ENCODE measurements at regions not wholly inside any gene's neighbourhood (a gene's known extent, or its start where the extent isn't known, plus 50 kb on each side); places are given as distances from the start of the nearest gene placed in this dataset.

GRCh38 chr9:107198718-107199117 is 84.4 kb upstream of the RAD23B start:
- no peaks in the 10 kb centered on the region for H3K36me3 Mint-ChIP-seq
- DNase-seq (ENCODE audit: low spot score in 2 of 2) (no peak), ATAC-seq (no peak)
- H3K27ac Mint-ChIP-seq = no peak overlapping the region
- no peak overlapping the region for H3K4me3 Mint-ChIP-seq
- peaks cover 3% of the 10 kb centered on the region for H3K9me3 Mint-ChIP-seq
- H3K4me1 Mint-ChIP-seq = no peaks in the 10 kb centered on the region

GRCh38 chr9:107208121-107208520 is 75.0 kb upstream of the RAD23B start:
- Mint-ChIP-seq H3K27ac (no peak overlapping the region), H3K4me1 (peaks cover 10% of the 10 kb centered on the region), H3K4me3 (no peak overlapping the region), H3K36me3 (no peaks in the 10 kb centered on the region), H3K9me3 (no peaks in the 10 kb centered on the region)
- ATAC-seq (peak; percentile 87), DNase-seq (ENCODE audit: low spot score in 2 of 2) (no peak)

GRCh38 chr9:107210775-107211174 is 72.3 kb upstream of the RAD23B start:
- no peaks in the 10 kb centered on the region for H3K36me3 Mint-ChIP-seq
- H3K4me1 Mint-ChIP-seq = peaks cover 20% of the 10 kb centered on the region
- DNase-seq (ENCODE audit: low spot score in 2 of 2) = no peak
- H3K9me3 Mint-ChIP-seq = no peaks in the 10 kb centered on the region
- no peak overlapping the region for H3K4me3 Mint-ChIP-seq
- H3K27ac Mint-ChIP-seq = no peak overlapping the region
- ATAC-seq = no peak

GRCh38 chr9:107211284-107211923 is 71.7 kb upstream of the RAD23B start:
- no peak for DNase-seq (ENCODE audit: low spot score in 2 of 2)
- no peak overlapping the region for H3K27ac Mint-ChIP-seq
- no peak overlapping the region for H3K4me3 Mint-ChIP-seq
- H3K36me3 Mint-ChIP-seq = no peaks in the 10 kb centered on the region
- peaks cover 20% of the 10 kb centered on the region for H3K4me1 Mint-ChIP-seq
- no peak for ATAC-seq
- H3K9me3 Mint-ChIP-seq = no peaks in the 10 kb centered on the region

GRCh38 chr9:107212613-107213012 is 70.5 kb upstream of the RAD23B start:
- H3K4me1 Mint-ChIP-seq = peaks cover 20% of the 10 kb centered on the region

GRCh38 chr9:107213080-107213479 is 70.0 kb upstream of the RAD23B start:
- Mint-ChIP-seq H3K4me1 (peaks cover 17% of the 10 kb centered on the region), H3K9me3 (no peaks in the 10 kb centered on the region), H3K4me3 (no peak overlapping the region), H3K36me3 (no peaks in the 10 kb centered on the region), H3K27ac (no peak overlapping the region)
- DNase-seq (ENCODE audit: low spot score in 2 of 2) (peak in 1 of 2 donors; percentile 37), ATAC-seq (peak; percentile 17)

More at GRCh38 chr9:107212613-107213012, 70.5 kb upstream of the RAD23B start:
- ATAC-seq = no peak
- H3K27ac Mint-ChIP-seq = no peak overlapping the region
- H3K36me3 Mint-ChIP-seq = no peaks in the 10 kb centered on the region
- no peaks in the 10 kb centered on the region for H3K9me3 Mint-ChIP-seq
- peak in 1 of 2 donors; percentile 8 for DNase-seq (ENCODE audit: low spot score in 2 of 2)
- no peak overlapping the region for H3K4me3 Mint-ChIP-seq

GRCh38 chr9:107213561-107214028 is 69.5 kb upstream of the RAD23B start:
- Mint-ChIP-seq H3K9me3 (no peaks in the 10 kb centered on the region), H3K4me1 (peaks cover 14% of the 10 kb centered on the region), H3K27ac (no peak overlapping the region), H3K4me3 (no peak overlapping the region), H3K36me3 (no peaks in the 10 kb centered on the region)
- ATAC-seq (peak; percentile 99), DNase-seq (ENCODE audit: low spot score in 2 of 2) (peak in 1 of 2 donors; percentile 57)

GRCh38 chr9:107214381-107214780 is 68.7 kb upstream of the RAD23B start:
- H3K4me1 Mint-ChIP-seq = peaks cover 14% of the 10 kb centered on the region
- H3K27ac Mint-ChIP-seq = no peak overlapping the region
- no peak for ATAC-seq
- no peaks in the 10 kb centered on the region for H3K36me3 Mint-ChIP-seq
- no peak for DNase-seq (ENCODE audit: low spot score in 2 of 2)
- no peak overlapping the region for H3K4me3 Mint-ChIP-seq
- H3K9me3 Mint-ChIP-seq = no peaks in the 10 kb centered on the region

- Mint-ChIP-seq H3K27ac (no peak overlapping the region), H3K36me3 (no peaks in the 10 kb centered on the region), H3K4me3 (no peak overlapping the region), H3K9me3 (no peaks in the 10 kb centered on the region), H3K4me1 (peaks cover 14% of the 10 kb centered on the region)
- ATAC-seq (no peak), DNase-seq (ENCODE audit: low spot score in 2 of 2) (no peak)
Measured at GRCh38 chr9:107214915-107215314, 68.2 kb upstream of the RAD23B start.

GRCh38 chr9:107215381-107215780 is 67.7 kb upstream of the RAD23B start:
- Mint-ChIP-seq H3K4me1 (peaks cover 14% of the 10 kb centered on the region), H3K9me3 (no peaks in the 10 kb centered on the region), H3K36me3 (no peaks in the 10 kb centered on the region), H3K27ac (no peak overlapping the region), H3K4me3 (no peak overlapping the region)
- ATAC-seq (no peak), DNase-seq (ENCODE audit: low spot score in 2 of 2) (peak in 1 of 2 donors; percentile 42)

GRCh38 chr9:107216329-107216728 is 66.8 kb upstream of the RAD23B start:
- ATAC-seq = no peak
- H3K9me3 Mint-ChIP-seq = no peaks in the 10 kb centered on the region
- peaks cover 14% of the 10 kb centered on the region for H3K4me1 Mint-ChIP-seq
- no peak overlapping the region for H3K4me3 Mint-ChIP-seq
- DNase-seq (ENCODE audit: low spot score in 2 of 2) = peak in 1 of 2 donors; percentile 38
- H3K36me3 Mint-ChIP-seq = no peaks in the 10 kb centered on the region
- no peak overlapping the region for H3K27ac Mint-ChIP-seq

- peak; percentile 24 for ATAC-seq
- no peak overlapping the region for H3K4me3 Mint-ChIP-seq
- H3K36me3 Mint-ChIP-seq = no peaks in the 10 kb centered on the region
- no peak overlapping the region for H3K27ac Mint-ChIP-seq
- DNase-seq (ENCODE audit: low spot score in 2 of 2) = peak in 1 of 2 donors; percentile 38
- H3K4me1 Mint-ChIP-seq = peaks cover 2% of the 10 kb centered on the region
- no peaks in the 10 kb centered on the region for H3K9me3 Mint-ChIP-seq
Measured at GRCh38 chr9:107218829-107219485, 64.1 kb upstream of the RAD23B start.

GRCh38 chr9:107219486-107220077 is 63.5 kb upstream of the RAD23B start:
- H3K36me3 Mint-ChIP-seq = no peaks in the 10 kb centered on the region
- no peak overlapping the region for H3K27ac Mint-ChIP-seq
- ATAC-seq (peak; percentile 43), DNase-seq (ENCODE audit: low spot score in 2 of 2) (no peak)
- no peaks in the 10 kb centered on the region for H3K4me1 Mint-ChIP-seq
- no peak overlapping the region for H3K4me3 Mint-ChIP-seq
- no peaks in the 10 kb centered on the region for H3K9me3 Mint-ChIP-seq

- Mint-ChIP-seq H3K27ac (no peak overlapping the region), H3K4me1 (no peaks in the 10 kb centered on the region), H3K9me3 (no peaks in the 10 kb centered on the region), H3K36me3 (no peaks in the 10 kb centered on the region), H3K4me3 (no peak overlapping the region)
- ATAC-seq = no peak
- DNase-seq (ENCODE audit: low spot score in 2 of 2) = peak in 1 of 2 donors; percentile 30
Measured at GRCh38 chr9:107221321-107221720, 61.8 kb upstream of the RAD23B start.

- H3K4me3 Mint-ChIP-seq = no peak overlapping the region
- DNase-seq (ENCODE audit: low spot score in 2 of 2) (peak in 1 of 2 donors; percentile 29), ATAC-seq (no peak)
- no peaks in the 10 kb centered on the region for H3K4me1 Mint-ChIP-seq
- H3K36me3 Mint-ChIP-seq = no peaks in the 10 kb centered on the region
- H3K27ac Mint-ChIP-seq = no peak overlapping the region
- no peaks in the 10 kb centered on the region for H3K9me3 Mint-ChIP-seq
Measured at GRCh38 chr9:107222020-107222522, 61.0 kb upstream of the RAD23B start.

GRCh38 chr9:107223381-107223780 is 59.7 kb upstream of the RAD23B start:
- H3K9me3 Mint-ChIP-seq = no peaks in the 10 kb centered on the region

More at GRCh38 chr9:107223381-107223780, 59.7 kb upstream of the RAD23B start:
- Mint-ChIP-seq H3K4me3 (no peak overlapping the region), H3K27ac (no peak overlapping the region), H3K36me3 (no peaks in the 10 kb centered on the region), H3K4me1 (no peaks in the 10 kb centered on the region)
- no peak for DNase-seq (ENCODE audit: low spot score in 2 of 2)
- ATAC-seq = no peak
